GM12878 (cell line): ENCODE measurements at regions not wholly inside any gene's neighbourhood (a gene's known extent, or its start where the extent isn't known, plus 50 kb on each side); places are given as distances from the start of the nearest gene placed in this dataset.

ENCODE experiments used
- ATAC-seq: fragments of 200-7000 bp; cut with Tn5 transposase; 3 replicates; pipeline ENCODE4 v1.9.1; 2020; ENCODE audit warnings: mild to moderate bottlenecking, moderate library complexity
- BruUV-seq: library from RNA; stranded (reverse); fragments of 400-500 nt; replicated peaks from 2 replicates; lab custom pipeline; 2021; lab: Mats Ljungman, UMichigan
- CTCF ChIA-PET: fragments of 300-600 bp; sonication (Branson Sonifier 250); formaldehyde crosslinking; extraction: SDS; loops from one replicate; lab custom pipeline; 2021; ENCODE audit warnings: inconsistent platforms; lab: Yijun Ruan, JAX
- POLR2A ChIA-PET: fragments of 350-600 bp; formaldehyde crosslinking; extraction: SDS; loops from one replicate; lab custom pipeline; 2021; ENCODE audit warnings: inconsistent platforms; lab: Charles Lee
- RAD21 ChIA-PET: fragments of 300-600 bp; sonication (Branson Sonifier 250); formaldehyde crosslinking; loops from one replicate; lab custom pipeline; 2023; ENCODE audit warnings: antibody characterized with exemption; ENCODE audit not compliant: unreplicated experiment; lab: Charles Lee
- SMC1A ChIA-PET: fragments of 300-600 bp; sonication (Branson Sonifier 250); formaldehyde crosslinking; loops from one replicate; lab custom pipeline; 2023; ENCODE audit not compliant: unreplicated experiment, uncharacterized antibody; lab: Charles Lee
- DNase-seq: peaks from one replicate; pipeline ENCODE4 v3.0.0-alpha.2; 2011; ENCODE audit warnings: low read depth, low spot score
- FAIRE-seq: peaks from 3 replicates; lab custom pipeline; 2011; peaks lifted over from hg19 to GRCh38; lab: Jason Lieb, UNC
- H2AFZ ChIP-seq: 2 replicates; pipeline ENCODE4 v1.6.0; 2011; ENCODE audit warnings: low read depth, low read length, control low read depth; ENCODE audit not compliant: control insufficient read depth
- H3K27ac ChIP-seq: 2 replicates; pipeline ENCODE4 v1.5.1; 2011; ENCODE audit warnings: control low read depth; ENCODE audit not compliant: control insufficient read depth, insufficient read depth
- H3K27me3 ChIP-seq, 2 experiments: replicated peaks in 1 of 2; 2 replicates each; pipeline versions ENCODE4 v1.6.0 to v1.6.1; 2011; ENCODE audit warnings: low read length in 1 of 2; ENCODE audit not compliant: control insufficient read depth in 2 of 2, insufficient read depth in 2 of 2
- H3K36me3 ChIP-seq, 2 experiments: 2 replicates each; pipeline ENCODE4 v1.5.1; 2011; ENCODE audit warnings: low read length in 1 of 2; ENCODE audit not compliant: control insufficient read depth in 2 of 2, insufficient read depth in 2 of 2
- H3K4me1 ChIP-seq: 2 replicates; pipeline ENCODE4 v1.6.1; 2011; ENCODE audit warnings: mild to moderate bottlenecking, low read length, moderate library complexity, mixed read lengths; ENCODE audit not compliant: control insufficient read depth, insufficient read depth
- H3K4me2 ChIP-seq: 2 replicates; pipeline ENCODE4 v1.6.0; 2011; ENCODE audit warnings: control low read depth; ENCODE audit not compliant: control insufficient read depth, insufficient read depth
- H3K4me3 ChIP-seq: fragments of 200-600 bp; sonication (generic); 2 replicates; pipeline ENCODE4 v1.5.1; 2016
- H3K79me2 ChIP-seq: 2 replicates; pipeline ENCODE4 v1.6.0; 2011; ENCODE audit warnings: low read length; ENCODE audit not compliant: control insufficient read depth, insufficient read depth
- H3K9ac ChIP-seq: 2 replicates; pipeline ENCODE4 v1.8.0; 2011; ENCODE audit warnings: low read length, control low read depth, mixed read lengths; ENCODE audit not compliant: control insufficient read depth, insufficient read depth
- H3K9me3 ChIP-seq: replicated peaks from 3 replicates; pipeline ENCODE4 v1.5.1; 2011; ENCODE audit warnings: mild to moderate bottlenecking, low read length; ENCODE audit not compliant: control insufficient read depth, insufficient read depth
- H4K20me1 ChIP-seq: 2 replicates; pipeline ENCODE4 v1.6.0; 2011; ENCODE audit not compliant: control insufficient read depth, insufficient read depth
- ASH2L ChIP-seq: fragments of 300-600, 200-600 bp; sonication (generic); IDR thresholded peaks from 2 replicates; pipeline ENCODE4 v1.6.1; 2017; ENCODE audit warnings: low read depth, mild to moderate bottlenecking, borderline replicate concordance
- ATF7 ChIP-seq: fragments of 450-650 bp; IDR thresholded peaks from 2 replicates; pipeline ENCODE4 v1.6.1; 2016; ENCODE audit warnings: low read depth, mild to moderate bottlenecking
- BCL11A ChIP-seq: IDR thresholded peaks from 2 replicates; pipeline ENCODE4 v1.6.1; 2011; ENCODE audit warnings: low read depth, low read length
- BHLHE40 ChIP-seq, 2 experiments: fragments of 450-650 bp in 1 of 2; IDR thresholded peaks; 2 replicates each; pipeline ENCODE4 v1.6.1; 2011 to 2017; ENCODE audit warnings: low read depth in 2 of 2, borderline replicate concordance in 1 of 2, improper control_type of control experiment in 1 of 2, low read length in 1 of 2, mild to moderate bottlenecking in 1 of 2
- E4F1 ChIP-seq: fragments of 450-650 bp; IDR thresholded peaks from 2 replicates; pipeline ENCODE4 v1.6.1; 2018; ENCODE audit warnings: borderline replicate concordance, mild to moderate bottlenecking; ENCODE audit not compliant: partially characterized antibody
- EED ChIP-seq: sonication (generic); IDR thresholded peaks from 2 replicates; pipeline ENCODE4 v1.6.1; 2016; ENCODE audit warnings: antibody characterized with exemption, low read depth
- EZH2 ChIP-seq: IDR thresholded peaks from 2 replicates; pipeline ENCODE4 v1.6.1; 2012; ENCODE audit warnings: low read depth, mild to moderate bottlenecking, control low read depth, inconsistent platforms, low read length, borderline replicate concordance; ENCODE audit not compliant: control insufficient read depth
- FOXM1 ChIP-seq: IDR thresholded peaks from 2 replicates; pipeline ENCODE4 v1.6.1; 2012; ENCODE audit warnings: low read depth, mild to moderate bottlenecking, inconsistent platforms, low read length, moderate library complexity
- IKZF1 ChIP-seq: fragments of 450-650 bp; conservative IDR thresholded peaks from 2 replicates; pipeline ENCODE4 v1.6.1; 2017; ENCODE audit warnings: antibody characterized with exemption, mild to moderate bottlenecking
- IRF4 ChIP-seq: IDR thresholded peaks from 2 replicates; pipeline ENCODE4 v1.6.1; 2011; ENCODE audit warnings: low read depth, low read length
- JUNB ChIP-seq: IDR thresholded peaks from 2 replicates; pipeline ENCODE4 v1.6.1; 2016; ENCODE audit warnings: antibody characterized with exemption, mild to moderate bottlenecking
- LARP7 ChIP-seq: fragments of 450-650 bp; IDR thresholded peaks from 2 replicates; pipeline ENCODE4 v1.6.1; 2017; ENCODE audit warnings: mild to moderate bottlenecking
- MAX ChIP-seq: IDR thresholded peaks from 2 replicates; pipeline ENCODE4 v1.6.1; 2012; ENCODE audit warnings: low read depth, low read length, improper control_type of control experiment
- MLLT1 ChIP-seq: fragments of 450-650 bp; IDR thresholded peaks from 2 replicates; pipeline ENCODE4 v1.6.1; 2016; ENCODE audit warnings: mild to moderate bottlenecking
- MXI1 ChIP-seq: fragments of 150-350 bp; IDR thresholded peaks from 2 replicates; pipeline ENCODE4 v1.6.1; 2011; ENCODE audit warnings: low read depth, mild to moderate bottlenecking, inconsistent platforms, low read length, improper control_type of control experiment
- NBN ChIP-seq: fragments of 450-650 bp; IDR thresholded peaks from 2 replicates; pipeline ENCODE4 v1.6.1; 2016
- RB1 ChIP-seq: fragments of 450-650 bp; formaldehyde crosslinking; IDR thresholded peaks from 2 replicates; pipeline ENCODE4 v1.6.1; 2017; ENCODE audit warnings: mild to moderate bottlenecking, borderline replicate concordance
- RFX5 ChIP-seq: IDR thresholded peaks from 2 replicates; pipeline ENCODE4 v1.6.1; 2011; ENCODE audit warnings: low read depth, low read length, improper control_type of control experiment
- RUNX3 ChIP-seq: IDR thresholded peaks from 2 replicates; pipeline ENCODE4 v1.6.1; 2012; ENCODE audit warnings: low read length, inconsistent platforms
- STAT3 ChIP-seq: IDR thresholded peaks from 2 replicates; pipeline ENCODE4 v1.6.1; 2011; ENCODE audit warnings: low read depth, low read length, improper control_type of control experiment
- TARDBP ChIP-seq: IDR thresholded peaks from 2 replicates; pipeline ENCODE4 v1.6.1; 2016; ENCODE audit warnings: borderline replicate concordance
- TCF12 ChIP-seq: IDR thresholded peaks from 2 replicates; pipeline ENCODE4 v1.6.1; 2011; ENCODE audit warnings: low read depth, mild to moderate bottlenecking, low read length
- TCF3 ChIP-seq: IDR thresholded peaks from 2 replicates; pipeline ENCODE4 v1.6.1; 2012; ENCODE audit warnings: low read depth, mild to moderate bottlenecking, low read length, borderline replicate concordance; ENCODE audit not compliant: insufficient read depth
- WGBS: methylation state at CpG from one replicate; pipeline ENCODE4 v1.1.6; 2016; ENCODE audit warnings: low lambda C conversion rate; ENCODE audit not compliant: insufficient replicate concordance, insufficient coverage; ENCODE audit errors: missing lambda C conversion rate; 5-methylcytosine and 5-hydroxymethylcytosine counted together
- in situ Hi-C: fragments of 300-500 bp; cut with MboI; formaldehyde crosslinking; loops from 9 replicates; pipeline ENCODE4 v1.14.3; 2018; ENCODE audit warnings: mixed read lengths
- intact Hi-C: fragments of 100-400 bp; cut with micrococcal nuclease; formaldehyde crosslinking; loops from one replicate; pipeline ENCODE4 v1.14.2; 2022; ENCODE audit not compliant: unreplicated experiment

DNA sequence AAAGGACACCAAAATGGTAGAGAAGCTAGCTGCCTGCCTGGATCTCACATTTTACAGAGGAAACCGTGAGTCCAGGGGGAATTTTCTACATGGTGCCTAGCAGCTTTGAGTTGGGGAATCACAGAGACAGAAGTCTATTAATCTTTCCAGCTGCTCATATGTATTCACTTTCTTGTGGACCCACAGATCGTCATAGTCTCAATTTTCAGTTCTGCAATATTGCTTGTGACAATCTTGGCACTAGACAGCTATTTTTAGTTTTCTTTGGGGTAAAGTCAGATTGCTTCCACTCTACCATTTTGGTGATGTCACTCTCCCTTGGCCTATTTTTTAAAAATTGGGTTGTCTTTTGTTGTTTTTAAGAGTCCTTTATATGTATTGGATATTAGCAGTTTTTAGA, 233.4 kb upstream of the STK26 start:
- POLR2A ChIA-PET, result interaction anchor here (0.5 kb wide), 1 partner anchor 25 kb away, joined by 6 read pairs; no protein-coding TSS in a partner anchor
- Histone ChIP-seq H2AFZ (no peak overlapping the region), H3K79me2 (no peaks in the 10 kb centered on the region), H3K27me3 (no peaks in the 10 kb centered on the region), H3K4me3 (no peak overlapping the region), H3K9ac (no peak overlapping the region), H3K4me1 (no peaks in the 10 kb centered on the region), H3K36me3 (no peaks in the 10 kb centered on the region; a peak in 1 of 4 replicates), H3K4me2 (no peak overlapping the region), H3K27ac (no peak overlapping the region), H3K9me3 (no peaks in the 10 kb centered on the region), H4K20me1 (no peaks in the 10 kb centered on the region)
- CTCF ChIA-PET, result interaction anchor here (0.8 to 2.3 kb wide), 8 partner anchors 11 to 43 kb away, joined by 3 to 7 read pairs (median 5); no protein-coding TSS in a partner anchor
- no peak for DNase-seq
- no TSS peak for BruUV-seq
- RAD21 ChIA-PET, result interaction anchor here (0.9 to 2.0 kb wide), 6 partner anchors 9 to 48 kb away, joined by 3 to 6 read pairs (median 4); no protein-coding TSS in a partner anchor
- intact Hi-C loops (no loop called here), in situ Hi-C loops (no loop called here)
- no peak for FAIRE-seq
- SMC1A ChIA-PET, result interaction anchor here (0.7 to 2.9 kb wide), 9 partner anchors 9 to 253 kb away, joined by 3 to 6 read pairs (median 3); no protein-coding TSS in a partner anchor
- 6% methylated on average over 2 of the region's 2 CpGs for WGBS
- ATAC-seq, result peak; percentile 58
- TF ChIP-seq TCF12 (0 out of 2 replicates have a peak, but pooled peaks have one; percentile 22), BHLHE40 (IDR thresholded peaks at IDR 0.05; ENCODE audit: borderline replicate concordance in 1 of 2, low read depth in 2 of 2, low read length in 1 of 2) (peak; percentile 56 to 66; a peak in 2 of 4 replicates), E4F1 (no peak), IRF4 (peak; percentile 47; the same call in 1 of the 2 replicates), NBN (0 out of 2 replicates have a peak, but pooled peaks have one; percentile 45), FOXM1 (0 out of 2 replicates have a peak, but pooled peaks have one; percentile 18), EZH2 (no peak), ASH2L (no peak), JUNB (peak; percentile 25; the same call in 1 of the 2 replicates), BCL11A (peak; percentile 47; the same call in 1 of the 2 replicates), IKZF1 (peak; percentile 78), RB1 (no peak), LARP7 (no peak), MLLT1 (no peak), MXI1 (no peak), RUNX3 (peak; percentile 36; the same call in 1 of the 2 replicates), TCF3 (no peak), STAT3 (0 out of 2 replicates have a peak, but pooled peaks have one; percentile 62), ATF7 (peak; percentile 96), MAX (no peak), EED (0 out of 2 replicates have a peak, but pooled peaks have one; percentile 25), RFX5 (no peak), TARDBP (no peak)
